HEK293T (cell line): ENCODE measurements at regions not wholly inside any gene's neighbourhood (a gene's known extent, or its start where the extent isn't known, plus 50 kb on each side); places are given as distances from the start of the nearest gene placed in this dataset.

Experiments
- CTCF ChIA-PET: fragments of 350-600 bp; formaldehyde crosslinking; extraction: SDS; loops from one replicate; lab custom pipeline; 2021; ENCODE audit warnings: antibody characterized with exemption, inconsistent platforms; lab: Yijun Ruan, JAX
- POLR2A ChIA-PET: fragments of 350-600 bp; formaldehyde crosslinking; extraction: SDS; loops from one replicate; lab custom pipeline; 2020; ENCODE audit warnings: antibody characterized with exemption, inconsistent platforms; lab: Yijun Ruan, JAX
- DNase-seq: peaks from one replicate; pipeline ENCODE4 v3.0.0; 2012; ENCODE audit warnings: mixed read lengths; ENCODE audit errors: extremely low spot score
- ARNT ChIP-seq: fragments of 450-650 bp; IDR thresholded peaks from 2 replicates; pipeline ENCODE4 v1.6.1; 2017; ENCODE audit warnings: mild to moderate bottlenecking
- BHLHE40 ChIP-seq: fragments of 450-650 bp; IDR thresholded peaks from 2 replicates; pipeline ENCODE4 v1.6.1; 2016; ENCODE audit warnings: mild to moderate bottlenecking, moderate library complexity, borderline replicate concordance
- CTBP1 ChIP-seq: fragments of 450-650 bp; IDR thresholded peaks from 2 replicates; pipeline ENCODE4 v1.6.1; 2016; ENCODE audit warnings: borderline replicate concordance
- ELF4 ChIP-seq: fragments of 450-650 bp; IDR thresholded peaks from 2 replicates; pipeline ENCODE4 v1.6.1; 2017; ENCODE audit warnings: antibody characterized with exemption
- FOXA1 ChIP-seq: fragments of 450-650 bp; IDR thresholded peaks from 2 replicates; pipeline ENCODE4 v1.6.1; 2016; ENCODE audit warnings: mild to moderate bottlenecking
- FOXK2 ChIP-seq: fragments of 450-650 bp; IDR thresholded peaks from 2 replicates; pipeline ENCODE4 v1.6.1; 2016; ENCODE audit warnings: mild to moderate bottlenecking
- FOXM1 ChIP-seq: fragments of 450-650 bp; IDR thresholded peaks from 2 replicates; pipeline ENCODE4 v1.6.1; 2017; ENCODE audit warnings: mild to moderate bottlenecking, borderline replicate concordance
- HDGF ChIP-seq: fragments of 450-650 bp; IDR thresholded peaks from 2 replicates; pipeline ENCODE4 v1.6.1; 2017; ENCODE audit warnings: antibody characterized with exemption, borderline replicate concordance
- L3MBTL2 ChIP-seq: fragments of 450-650 bp; conservative IDR thresholded peaks from 2 replicates; pipeline ENCODE4 v1.6.1; 2016; ENCODE audit warnings: mild to moderate bottlenecking
- LEF1 ChIP-seq: fragments of 450-650 bp; IDR thresholded peaks from 2 replicates; pipeline ENCODE4 v1.6.1; 2017; ENCODE audit warnings: mild to moderate bottlenecking, borderline replicate concordance
- NFRKB ChIP-seq: fragments of 450-650 bp; IDR thresholded peaks from 2 replicates; pipeline ENCODE4 v1.6.1; 2016; ENCODE audit warnings: mild to moderate bottlenecking, moderate library complexity
- PKNOX1 ChIP-seq: fragments of 450-650 bp; IDR thresholded peaks from 2 replicates; pipeline ENCODE4 v1.6.1; 2016
- SP1 ChIP-seq: fragments of 450-650 bp; IDR thresholded peaks from 2 replicates; pipeline ENCODE4 v1.6.1; 2017
- SUZ12 ChIP-seq: fragments of 450-650 bp; IDR thresholded peaks from 2 replicates; pipeline ENCODE4 v1.6.1; 2016; ENCODE audit warnings: mild to moderate bottlenecking
- TARDBP ChIP-seq: fragments of 450-650 bp; IDR thresholded peaks from 2 replicates; pipeline ENCODE4 v1.6.1; 2016
- ZNF384 ChIP-seq: fragments of 450-650 bp; IDR thresholded peaks from 2 replicates; pipeline ENCODE4 v1.6.1; 2016

- ChIA-PET CTCF (interaction anchor here (0.6 kb wide), 2 partner anchors 136 to 344 kb away, joined by 3 to 4 read pairs; no protein-coding TSS in a partner anchor), POLR2A (no interaction called here)
- no peak for DNase-seq
- TF ChIP-seq TARDBP: no peak
- no peak for TF ChIP-seq ARNT
- TF ChIP-seq SUZ12: no peak
- TF ChIP-seq FOXA1: no peak
- no peak for TF ChIP-seq ELF4
- no peak for TF ChIP-seq PKNOX1
Measured at GRCh38 chr7:106520962-106521514, 139.9 kb downstream of the CCDC71L start.

GRCh38 chr7:106518967-106519366 is 142.0 kb downstream of the CCDC71L start:
- no peak for DNase-seq
- ChIA-PET CTCF (no interaction called here), POLR2A (no interaction called here)
- TF ChIP-seq HDGF: no peak
- no peak for TF ChIP-seq PKNOX1
- no peak for TF ChIP-seq CTBP1
- TF ChIP-seq BHLHE40: no peak
- TF ChIP-seq LEF1: no peak
- no peak for TF ChIP-seq TARDBP
- no peak for TF ChIP-seq FOXK2
- TF ChIP-seq L3MBTL2: no peak
- no peak for TF ChIP-seq ZNF384
- TF ChIP-seq SUZ12: no peak
- TF ChIP-seq NFRKB: no peak
- TF ChIP-seq SP1: no peak
- TF ChIP-seq ELF4: no peak
- TF ChIP-seq FOXA1: no peak
- no peak for TF ChIP-seq FOXM1

GRCh38 chr7:106518239-106518638 is 142.7 kb downstream of the CCDC71L start:
- ChIA-PET CTCF (no interaction called here), POLR2A (interaction anchor here (1.1 kb wide), 1 partner anchor 142 kb away, joined by 3 read pairs; the partner anchor contains the start of gene CCDC71L)
- TF ChIP-seq ARNT (no peak), PKNOX1 (no peak), BHLHE40 (no peak), ZNF384 (no peak), SP1 (no peak), L3MBTL2 (no peak), NFRKB (no peak)
- no peak for DNase-seq

GRCh38 chr7:106517508-106517907 is 143.4 kb downstream of the CCDC71L start:
- no peak for TF ChIP-seq FOXM1
- no peak for TF ChIP-seq ELF4
- TF ChIP-seq HDGF: no peak
- TF ChIP-seq FOXK2: no peak
- no peak for TF ChIP-seq L3MBTL2
- ChIA-PET CTCF (no interaction called here), POLR2A (interaction anchor here (1.1 kb wide), 1 partner anchor 143 kb away, joined by 3 read pairs; the partner anchor contains the start of gene CCDC71L)
- no peak for DNase-seq

- ChIA-PET CTCF (no interaction called here), POLR2A (no interaction called here)
- no peak for TF ChIP-seq HDGF
- no peak for TF ChIP-seq CTBP1
- no peak for TF ChIP-seq SP1
- no peak for DNase-seq
Measured at GRCh38 chr7:106515321-106515720, 145.6 kb downstream of the CCDC71L start.

- TF ChIP-seq PKNOX1 (no peak), NFRKB (no peak), BHLHE40 (no peak), L3MBTL2 (no peak), FOXK2 (no peak), FOXM1 (no peak), SUZ12 (no peak), LEF1 (no peak), ELF4 (no peak)
- POLR2A ChIA-PET: no interaction called here
- CTCF ChIA-PET: no interaction called here
- no peak for DNase-seq
Measured at GRCh38 chr7:106514881-106515280, 146.1 kb downstream of the CCDC71L start.

- DNase-seq: no peak
Measured at GRCh38 chr7:106512217-106512616, 148.7 kb downstream of the CCDC71L start.

More at GRCh38 chr7:106512217-106512616, 148.7 kb downstream of the CCDC71L start:
- CTCF ChIA-PET: interaction anchor here (0.6 kb wide), 1 partner anchor 455 kb away, joined by 4 read pairs; no protein-coding TSS in a partner anchor
- no peak for TF ChIP-seq PKNOX1
- no peak for TF ChIP-seq L3MBTL2
- TF ChIP-seq SUZ12: no peak
- TF ChIP-seq FOXM1: no peak
- TF ChIP-seq ELF4: no peak
- no peak for TF ChIP-seq LEF1
- no peak for TF ChIP-seq FOXA1
- TF ChIP-seq SP1: no peak
- TF ChIP-seq CTBP1: no peak
- TF ChIP-seq ZNF384: no peak
- TF ChIP-seq FOXK2: no peak
- TF ChIP-seq BHLHE40: no peak
- no peak for TF ChIP-seq NFRKB
- TF ChIP-seq TARDBP: no peak
- TF ChIP-seq ARNT: no peak
- TF ChIP-seq HDGF: no peak
- POLR2A ChIA-PET: no interaction called here
